Gastroesophageal sphincter (tissue), 3 donors: ENCODE measurements at regions not wholly inside any gene's neighbourhood (a gene's known extent, or its start where the extent isn't known, plus 50 kb on each side); places are given as distances from the start of the nearest gene placed in this dataset.

Source experiments
- EP300 ChIP-seq: sonication (generic); formaldehyde crosslinking; IDR thresholded peaks from one replicate; pipeline ENCODE4 v1.6.1; 2017; ENCODE audit warnings: antibody characterized with exemption, mild to moderate bottlenecking
- POLR2A ChIP-seq, 2 donors: fragments of 450-650 bp; IDR thresholded peaks; one replicate each; pipeline ENCODE4 v1.6.1; 2017; ENCODE audit warnings: antibody characterized with exemption in 2 of 2, mild to moderate bottlenecking in 2 of 2, moderate library complexity in 1 of 2
- TF ChIP-seq, protein P1 (sequence below), 4 experiments: fragments of 200-600 bp in 2 of 4; fragments of 450-650 bp in 2 of 4; sonication (generic) in 1 of 4; IDR thresholded peaks; one replicate each; pipeline ENCODE4 v1.5.1; 2017 to 2019; ENCODE audit warnings: antibody characterized with exemption in 4 of 4, mild to moderate bottlenecking in 2 of 4, moderate library complexity in 2 of 4

DNA sequence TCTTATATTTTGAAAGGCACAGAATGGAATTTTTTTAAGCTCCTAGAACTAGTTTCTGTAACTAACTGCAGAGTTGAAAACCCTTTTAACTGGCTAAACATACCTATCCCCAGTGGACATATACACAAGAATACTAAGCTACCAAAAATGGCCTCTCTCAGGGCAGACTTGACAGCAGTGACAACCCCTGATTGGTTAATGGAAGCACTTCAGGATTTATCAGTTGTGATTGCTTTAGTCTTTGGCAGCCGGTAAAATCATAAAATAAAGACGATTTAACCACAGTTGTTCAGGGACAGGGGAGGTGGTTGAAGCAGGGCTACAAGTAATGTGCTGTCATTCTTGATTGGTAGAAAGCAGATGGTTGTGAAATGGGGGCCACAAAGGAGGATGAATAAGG, 452.0 kb upstream of the SOX9 start:
- TF ChIP-seq, protein P1, sequence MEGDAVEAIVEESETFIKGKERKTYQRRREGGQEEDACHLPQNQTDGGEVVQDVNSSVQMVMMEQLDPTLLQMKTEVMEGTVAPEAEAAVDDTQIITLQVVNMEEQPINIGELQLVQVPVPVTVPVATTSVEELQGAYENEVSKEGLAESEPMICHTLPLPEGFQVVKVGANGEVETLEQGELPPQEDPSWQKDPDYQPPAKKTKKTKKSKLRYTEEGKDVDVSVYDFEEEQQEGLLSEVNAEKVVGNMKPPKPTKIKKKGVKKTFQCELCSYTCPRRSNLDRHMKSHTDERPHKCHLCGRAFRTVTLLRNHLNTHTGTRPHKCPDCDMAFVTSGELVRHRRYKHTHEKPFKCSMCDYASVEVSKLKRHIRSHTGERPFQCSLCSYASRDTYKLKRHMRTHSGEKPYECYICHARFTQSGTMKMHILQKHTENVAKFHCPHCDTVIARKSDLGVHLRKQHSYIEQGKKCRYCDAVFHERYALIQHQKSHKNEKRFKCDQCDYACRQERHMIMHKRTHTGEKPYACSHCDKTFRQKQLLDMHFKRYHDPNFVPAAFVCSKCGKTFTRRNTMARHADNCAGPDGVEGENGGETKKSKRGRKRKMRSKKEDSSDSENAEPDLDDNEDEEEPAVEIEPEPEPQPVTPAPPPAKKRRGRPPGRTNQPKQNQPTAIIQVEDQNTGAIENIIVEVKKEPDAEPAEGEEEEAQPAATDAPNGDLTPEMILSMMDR (IDR thresholded peaks at IDR 0.05): no peak
- TF ChIP-seq POLR2A (IDR thresholded peaks at IDR 0.05): no peak
- no peak for TF ChIP-seq EP300
